Choroid plexus epithelial cell (primary cell): ENCODE measurements at regions not wholly inside any gene's neighbourhood (a gene's known extent, or its start where the extent isn't known, plus 50 kb on each side); places are given as distances from the start of the nearest gene placed in this dataset.

Source experiments
- DNase-seq: peaks from one replicate; pipeline ENCODE4 v3.0.0-alpha.2; 2010; ENCODE audit warnings: low read depth
- H3K4me3 ChIP-seq: 2 replicates; pipeline ENCODE4 v1.5.1; 2011; ENCODE audit warnings: low read depth, mild to moderate bottlenecking, control low read depth, low read length, moderate library complexity
- TF ChIP-seq, protein P1 (sequence below): conservative IDR thresholded peaks from 2 replicates; pipeline ENCODE4 v1.5.1; 2011; ENCODE audit warnings: low read depth, mild to moderate bottlenecking, control low read depth, inconsistent platforms, low read length, moderate library complexity

DNA sequence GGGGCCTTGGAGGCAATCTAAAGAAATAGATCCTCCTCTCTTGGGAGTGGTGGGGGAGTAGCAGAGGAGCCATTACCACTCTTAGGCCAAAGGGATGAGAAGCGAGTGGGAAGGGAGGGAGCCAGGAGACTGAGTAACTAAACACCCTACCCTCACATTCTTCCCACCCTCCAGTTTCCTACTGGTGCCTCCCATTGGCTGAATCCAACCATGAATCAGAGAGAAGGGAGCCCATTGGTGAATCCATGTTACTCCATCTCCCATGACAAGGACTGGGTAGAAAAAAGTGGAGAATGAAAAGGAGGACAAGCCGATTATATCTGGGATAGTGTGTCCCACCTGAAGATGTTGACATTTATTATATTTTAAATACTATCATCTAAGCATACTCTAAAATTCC is 76.8 kb upstream of the LHX5 start:
- TF ChIP-seq, protein P1, sequence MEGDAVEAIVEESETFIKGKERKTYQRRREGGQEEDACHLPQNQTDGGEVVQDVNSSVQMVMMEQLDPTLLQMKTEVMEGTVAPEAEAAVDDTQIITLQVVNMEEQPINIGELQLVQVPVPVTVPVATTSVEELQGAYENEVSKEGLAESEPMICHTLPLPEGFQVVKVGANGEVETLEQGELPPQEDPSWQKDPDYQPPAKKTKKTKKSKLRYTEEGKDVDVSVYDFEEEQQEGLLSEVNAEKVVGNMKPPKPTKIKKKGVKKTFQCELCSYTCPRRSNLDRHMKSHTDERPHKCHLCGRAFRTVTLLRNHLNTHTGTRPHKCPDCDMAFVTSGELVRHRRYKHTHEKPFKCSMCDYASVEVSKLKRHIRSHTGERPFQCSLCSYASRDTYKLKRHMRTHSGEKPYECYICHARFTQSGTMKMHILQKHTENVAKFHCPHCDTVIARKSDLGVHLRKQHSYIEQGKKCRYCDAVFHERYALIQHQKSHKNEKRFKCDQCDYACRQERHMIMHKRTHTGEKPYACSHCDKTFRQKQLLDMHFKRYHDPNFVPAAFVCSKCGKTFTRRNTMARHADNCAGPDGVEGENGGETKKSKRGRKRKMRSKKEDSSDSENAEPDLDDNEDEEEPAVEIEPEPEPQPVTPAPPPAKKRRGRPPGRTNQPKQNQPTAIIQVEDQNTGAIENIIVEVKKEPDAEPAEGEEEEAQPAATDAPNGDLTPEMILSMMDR, result no peak
- H3K4me3 ChIP-seq, result no peak overlapping the region
- DNase-seq, result no peak

DNA sequence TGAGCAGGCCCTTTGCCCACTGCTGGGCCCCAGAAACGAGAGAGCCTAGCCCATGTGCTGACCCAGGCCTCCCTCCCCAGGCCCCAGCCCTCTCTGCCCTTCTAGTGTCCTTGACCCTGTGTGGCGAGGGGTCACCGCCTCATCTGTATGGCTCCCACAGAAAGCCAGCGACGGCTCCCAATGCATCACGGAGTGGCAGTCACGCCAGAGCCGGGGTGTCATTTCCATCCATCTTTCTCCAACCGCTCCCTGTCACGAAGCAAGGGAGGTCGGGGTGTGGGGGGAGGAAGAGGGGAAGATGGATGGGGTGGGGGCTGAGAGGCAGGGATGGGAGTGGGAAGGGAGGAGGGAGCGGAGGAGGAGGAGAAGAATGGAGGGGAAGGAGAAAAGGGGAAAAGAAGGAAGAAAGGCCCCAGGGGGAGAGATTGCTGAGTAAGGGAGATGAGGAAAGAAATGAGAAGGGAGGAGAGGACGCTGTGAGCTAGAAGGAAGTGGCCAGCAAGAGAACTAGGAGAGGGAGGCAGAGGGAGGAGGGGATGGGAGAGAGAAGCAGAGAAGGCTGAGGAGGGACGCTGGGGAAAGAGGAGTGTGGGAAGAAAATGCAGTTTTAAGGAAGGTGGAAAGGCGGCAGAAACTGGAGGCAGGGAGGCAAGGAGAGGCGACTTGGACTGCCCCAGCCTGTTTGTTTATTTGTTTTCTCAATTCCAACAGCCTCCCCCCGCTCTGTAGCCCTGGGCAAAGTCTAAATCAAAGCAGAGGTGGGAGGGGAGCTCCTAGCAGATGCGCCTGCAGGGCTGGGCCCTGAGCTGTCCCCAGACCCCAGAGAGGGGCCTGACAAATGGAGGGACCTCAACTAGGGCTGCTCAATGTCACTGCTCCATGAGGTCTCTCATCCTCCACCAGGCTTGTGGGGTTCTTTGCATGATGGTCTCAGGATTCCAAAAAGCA is 75.5 kb upstream of the LHX5 start:
- TF ChIP-seq, protein P1, result no peak
- no peak for DNase-seq
- no peak overlapping the region for H3K4me3 ChIP-seq

DNA sequence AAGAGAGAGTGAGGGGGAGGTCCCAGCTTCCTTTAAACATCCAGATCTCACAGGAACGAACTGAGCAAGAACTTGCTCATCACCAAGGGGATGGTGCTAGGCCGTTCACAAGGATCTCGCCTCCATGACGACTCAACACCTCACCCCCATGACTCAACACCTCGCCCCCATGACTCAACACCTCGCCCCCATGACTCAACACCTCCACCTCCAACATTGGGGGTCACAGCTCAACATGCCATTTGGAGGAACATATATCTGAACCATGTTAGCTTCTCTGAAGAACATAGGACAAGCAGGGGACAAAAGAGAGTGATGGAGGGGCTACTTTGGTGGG is 66.0 kb upstream of the LHX5 start:
- no peak overlapping the region for H3K4me3 ChIP-seq
- no peak for DNase-seq
- TF ChIP-seq, protein P1, result no peak

DNA sequence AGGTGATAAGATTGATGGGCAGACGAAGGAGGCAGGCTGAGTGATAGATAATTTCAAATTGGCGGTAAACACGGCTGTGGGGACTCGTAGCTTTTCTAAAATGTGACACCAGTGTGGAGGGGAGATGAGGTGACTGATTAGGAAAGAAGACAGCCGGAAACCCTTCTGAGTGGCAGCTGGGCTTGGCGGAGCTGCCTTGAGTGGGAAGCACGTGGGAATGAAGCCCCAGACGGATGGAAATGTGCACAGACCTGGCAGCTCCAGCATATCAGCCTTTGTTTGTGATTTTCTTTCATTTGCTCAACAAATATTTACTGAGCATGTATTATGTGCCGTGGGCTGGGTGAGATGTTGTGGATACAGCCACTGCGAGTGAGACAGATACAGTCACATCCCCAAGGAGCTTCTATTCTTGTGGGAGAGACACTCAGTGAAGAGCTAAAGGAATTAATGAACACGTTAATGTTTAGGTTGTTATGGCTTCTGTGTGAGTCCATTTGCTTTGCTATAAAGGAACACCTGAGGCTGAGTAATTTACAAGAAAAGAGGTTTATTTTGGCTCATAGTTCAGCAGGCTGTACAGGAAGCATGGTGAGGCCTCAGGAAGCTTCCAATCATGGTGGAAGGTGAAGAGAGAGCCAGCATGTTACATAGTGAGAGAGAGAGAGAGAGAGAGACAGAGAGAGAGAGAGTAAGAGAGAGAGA is 65.5 kb upstream of the LHX5 start:
- TF ChIP-seq, protein P1, result no peak
- H3K4me3 ChIP-seq, result no peak overlapping the region
- no peak for DNase-seq

DNA sequence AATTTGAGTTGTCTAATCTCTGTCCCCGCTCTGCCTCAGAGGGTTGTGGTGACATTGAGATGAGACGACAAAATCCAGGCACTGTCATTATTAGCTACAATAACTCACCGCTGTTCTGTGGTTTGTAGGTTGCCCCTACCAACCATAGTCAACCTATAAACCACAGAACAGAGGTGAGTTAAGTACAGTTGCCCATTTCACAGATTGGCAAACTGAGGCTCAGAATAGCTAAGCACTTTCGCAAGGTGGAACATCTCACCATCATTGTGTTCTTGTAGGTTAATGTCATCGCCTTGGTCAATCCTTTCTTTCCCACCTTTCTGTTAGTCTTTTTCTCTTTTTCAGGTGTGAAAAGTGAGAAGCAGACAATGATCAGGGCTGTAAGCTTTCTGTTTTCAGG is 63.4 kb upstream of the LHX5 start:
- TF ChIP-seq, protein P1, result no peak
- H3K4me3 ChIP-seq, result no peak overlapping the region
- DNase-seq, result no peak

DNA sequence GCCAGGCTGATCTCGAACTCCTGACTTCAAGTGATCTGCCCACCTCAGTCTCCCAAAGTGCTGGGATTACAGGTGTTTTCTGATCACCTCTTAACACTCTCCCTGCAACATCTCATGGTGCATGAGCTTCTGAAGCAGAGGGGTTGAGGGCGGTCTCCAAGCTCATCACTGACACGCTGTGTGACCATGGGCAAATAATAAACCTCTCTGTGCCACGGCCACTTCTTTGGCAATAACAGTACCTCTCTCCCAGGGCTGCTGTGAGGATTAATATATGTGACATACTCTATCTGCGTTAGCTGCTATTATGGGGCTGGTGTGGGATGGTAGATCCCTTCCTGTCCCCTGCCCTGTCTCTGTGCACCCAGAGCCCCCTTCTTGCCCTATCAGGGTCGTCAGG is 62.9 kb upstream of the LHX5 start:
- H3K4me3 ChIP-seq, result no peak overlapping the region
- no peak for DNase-seq
- TF ChIP-seq, protein P1, result no peak

DNA sequence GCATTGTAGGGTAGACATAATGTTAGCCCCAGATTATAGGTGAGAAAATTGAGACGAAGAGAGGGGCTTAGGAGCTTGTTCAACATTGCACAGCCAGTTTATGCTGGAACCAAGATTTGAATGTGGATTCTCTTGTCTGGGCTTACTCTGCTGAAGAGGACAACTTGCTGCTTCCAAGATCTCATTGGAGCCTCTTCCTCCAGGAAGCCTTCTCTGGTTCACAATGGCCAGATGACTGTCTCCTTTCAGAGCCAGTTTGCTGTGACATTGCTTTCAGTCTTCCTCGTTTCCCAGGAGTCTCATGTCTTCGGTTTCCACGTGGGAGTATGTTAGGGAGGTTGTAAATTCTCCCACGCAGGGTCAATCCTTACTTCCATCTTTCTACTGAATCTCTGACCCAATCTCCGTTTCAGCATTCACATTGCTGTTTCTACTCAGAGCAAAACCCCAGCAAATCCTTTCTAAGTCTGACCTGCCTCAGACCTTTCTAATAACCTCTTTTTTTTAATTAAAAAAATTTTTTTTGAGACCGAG is 62.2 kb upstream of the LHX5 start:
- H3K4me3 ChIP-seq, result no peak overlapping the region
- TF ChIP-seq, protein P1, result no peak
- no peak for DNase-seq
